ENCODE measurements at regions not wholly inside any gene's neighbourhood (a gene's known extent, or its start where the extent isn't known, plus 50 kb on each side); places are given as distances from the start of the nearest gene placed in this dataset.
"Not testable (repeated sequence)": the region's sequence is repeated elsewhere in the genome, so short reads cannot be mapped to it uniquely, and the experiment has no call there.

GRCh38 chr3:177842302-177842701 is 645.0 kb upstream of the TBL1XR1 start:
- no peak for DNase-seq (ENCODE audit: low read depth in 2 of 2)

DNA sequence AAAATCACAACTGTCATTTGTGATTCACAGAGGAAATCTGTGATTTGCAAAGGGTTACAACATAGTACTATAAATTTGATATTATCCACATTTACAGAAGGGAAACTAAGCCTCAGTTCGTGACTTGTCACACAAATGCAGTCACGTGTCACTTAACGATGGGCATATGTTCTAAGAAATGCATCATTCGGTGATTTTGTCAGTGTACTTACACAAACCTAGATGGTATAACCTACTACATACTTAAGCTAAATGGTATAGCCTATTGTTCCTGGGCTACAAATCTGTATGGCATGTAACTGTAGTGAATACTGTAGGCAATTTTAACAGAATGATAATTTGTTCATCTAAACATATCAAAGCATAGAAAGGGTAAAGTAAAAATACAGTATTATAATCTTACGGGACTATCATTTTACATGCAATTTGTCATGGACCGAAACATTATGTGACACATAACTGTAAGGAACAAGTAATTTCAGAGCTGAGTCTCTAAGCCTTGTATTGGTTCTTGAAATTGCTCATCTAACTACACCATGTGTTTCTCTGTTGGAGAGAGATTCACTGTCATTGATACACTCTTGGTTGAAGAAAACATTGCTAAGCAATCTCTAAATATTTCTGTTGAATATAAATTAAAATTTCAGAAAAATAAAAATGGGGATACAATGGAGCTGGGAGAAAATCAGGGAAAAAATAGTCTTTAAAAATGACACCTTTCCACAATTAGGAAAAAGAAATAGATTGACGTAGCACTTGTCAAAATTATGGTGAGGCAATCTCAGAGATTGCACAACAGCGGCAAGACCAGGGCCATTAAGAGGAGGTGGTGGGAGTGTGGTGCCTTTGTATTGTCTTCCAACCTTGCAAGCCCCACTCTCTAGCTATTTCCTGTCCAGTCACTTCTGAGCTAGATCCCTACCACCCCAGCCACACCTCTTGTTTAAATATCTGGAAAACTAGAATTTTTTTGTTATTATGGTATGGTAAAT is 645.8 kb upstream of the TBL1XR1 start:
- no peak for DNase-seq (ENCODE audit: low read depth in 2 of 2)

- DNase-seq (ENCODE audit: low read depth in 2 of 2), result no peak
Observed at GRCh38 chr3:177852001-177852807, 654.9 kb upstream of the TBL1XR1 start.

- DNase-seq (ENCODE audit: low read depth in 2 of 2), result no peak
Observed at GRCh38 chr3:177855021-177855420, 657.7 kb upstream of the TBL1XR1 start.

DNA sequence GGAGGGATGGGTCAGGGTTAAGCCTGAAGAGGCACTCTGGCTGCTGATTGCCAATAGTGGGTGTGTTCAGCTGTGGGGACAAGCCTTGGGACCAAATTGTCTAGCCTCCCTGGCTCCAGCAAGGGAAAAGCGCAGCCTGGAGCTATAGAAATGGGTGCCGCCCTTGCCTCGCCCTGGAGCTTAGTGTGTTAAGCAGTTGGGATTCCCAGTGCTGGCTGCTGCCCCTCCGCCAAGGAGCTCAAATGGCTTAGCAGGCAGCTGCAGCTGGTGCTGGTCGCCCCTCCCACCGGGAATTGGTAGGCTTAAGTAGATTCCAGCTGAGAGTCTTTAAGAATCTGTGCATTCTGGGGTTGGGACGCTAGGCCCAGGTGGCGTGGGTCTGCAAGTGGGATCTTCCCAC is 662.9 kb upstream of the TBL1XR1 start:
- no peak for DNase-seq (ENCODE audit: low read depth in 2 of 2)

DNA sequence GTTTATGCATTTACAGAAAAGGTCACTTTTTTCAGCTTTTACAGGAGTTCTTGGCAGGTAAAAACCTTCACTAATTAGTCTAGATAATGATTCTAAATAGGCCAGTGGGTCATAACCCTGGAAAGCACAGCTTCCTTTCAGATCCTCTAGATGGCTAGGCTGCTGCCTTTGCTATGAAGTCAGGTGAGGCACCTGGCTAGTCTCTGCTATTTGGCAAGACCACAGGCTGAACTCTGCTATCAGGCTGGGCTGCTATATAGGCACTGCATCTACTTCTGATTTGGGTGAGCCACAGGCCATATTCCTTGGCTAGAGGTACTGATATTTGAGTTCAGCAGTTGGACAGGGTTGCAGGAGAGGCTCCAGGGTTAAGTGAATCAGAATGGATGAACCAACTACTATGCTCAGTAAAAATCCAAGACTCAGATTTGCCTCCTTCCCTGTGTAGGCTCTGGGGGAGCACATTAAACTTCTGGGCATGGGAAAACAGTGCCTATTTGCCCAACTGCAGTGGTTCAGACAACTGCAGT is 665.7 kb upstream of the TBL1XR1 start:
- DNase-seq (ENCODE audit: low read depth in 2 of 2), result no peak

DNA sequence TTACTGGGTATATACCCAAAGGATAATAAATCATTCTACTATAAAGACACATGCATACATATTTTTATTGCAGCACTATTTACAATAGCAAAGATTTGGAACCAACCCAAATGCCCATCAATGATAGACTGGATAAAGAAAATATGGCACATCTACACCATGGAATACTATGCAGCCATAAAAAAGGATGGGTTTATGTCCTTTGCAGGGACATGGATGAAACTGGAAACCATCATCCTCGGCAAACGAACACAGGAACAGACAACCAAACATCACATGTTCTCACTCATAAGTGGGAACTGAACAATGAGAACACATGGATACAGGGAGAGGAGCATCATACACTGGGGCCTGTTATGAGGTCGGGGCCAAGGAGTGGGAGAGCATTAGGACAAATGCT is 665.0 kb upstream of the KCNMB2 start:
- not testable (repeated sequence) for DNase-seq (ENCODE audit: low read depth in 2 of 2)

DNA sequence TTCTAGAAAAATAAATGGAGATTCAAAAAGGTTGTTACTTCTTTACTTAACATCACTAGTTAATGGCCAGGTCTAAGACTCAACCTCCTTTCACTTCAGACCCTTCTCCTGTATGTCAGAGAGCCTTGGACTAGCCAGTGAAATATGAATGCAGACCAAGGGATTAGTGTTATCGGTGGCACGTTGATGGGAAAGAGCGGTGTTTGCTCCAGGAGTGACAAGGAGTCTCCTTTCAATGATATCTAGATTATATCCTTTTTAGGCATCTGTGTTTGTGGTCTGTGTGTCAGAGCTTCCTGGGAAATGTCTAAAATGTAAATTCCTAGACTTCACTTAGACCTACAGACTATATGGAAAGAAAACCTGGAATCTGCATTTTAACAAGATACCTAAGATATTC is 658.0 kb upstream of the KCNMB2 start:
- no peak for DNase-seq (ENCODE audit: low read depth in 2 of 2)

- DNase-seq (ENCODE audit: low read depth in 2 of 2), result no peak
Observed at GRCh38 chr3:177878957-177879356, 657.3 kb upstream of the KCNMB2 start.

DNA sequence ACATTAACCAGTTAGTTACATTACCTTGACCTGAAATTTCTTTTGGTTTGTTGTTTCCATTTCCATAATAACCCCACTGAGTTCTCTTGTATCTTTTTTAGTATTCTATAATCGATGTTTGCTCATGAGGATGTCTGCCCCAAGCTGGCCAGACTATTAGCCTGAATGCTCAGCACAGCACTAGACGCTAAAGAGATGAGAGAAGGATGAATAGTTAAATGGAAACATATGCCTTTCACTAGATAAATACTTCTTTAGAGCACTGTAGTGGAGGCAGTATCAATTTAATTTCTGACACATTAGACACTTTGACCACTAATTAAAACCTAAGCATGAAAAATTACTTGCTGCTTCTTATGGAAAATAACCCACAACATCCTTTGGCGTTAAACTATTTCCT is 654.9 kb upstream of the KCNMB2 start:
- no peak for DNase-seq (ENCODE audit: low read depth in 2 of 2)

GRCh38 chr3:177882124-177882648 is 654.0 kb upstream of the KCNMB2 start:
- no peak for DNase-seq (ENCODE audit: low read depth in 2 of 2)

- no peak for DNase-seq (ENCODE audit: low read depth in 2 of 2)
Observed at GRCh38 chr3:177883091-177883490, 653.1 kb upstream of the KCNMB2 start.

GRCh38 chr3:177883957-177884356 is 652.3 kb upstream of the KCNMB2 start:
- DNase-seq (ENCODE audit: low read depth in 2 of 2), result no peak

GRCh38 chr3:177885063-177885462 is 651.2 kb upstream of the KCNMB2 start:
- DNase-seq (ENCODE audit: low read depth in 2 of 2), result no peak

- DNase-seq (ENCODE audit: low read depth in 2 of 2), result no peak
Observed at GRCh38 chr3:177886501-177886900, 649.7 kb upstream of the KCNMB2 start.

- no peak for DNase-seq (ENCODE audit: low read depth in 2 of 2)
Observed at GRCh38 chr3:177887475-177887874, 648.8 kb upstream of the KCNMB2 start.

- no peak for DNase-seq (ENCODE audit: low read depth in 2 of 2)
Observed at GRCh38 chr3:177889161-177889560, 647.1 kb upstream of the KCNMB2 start.

GRCh38 chr3:177889652-177890358 is 646.4 kb upstream of the KCNMB2 start:
- DNase-seq (ENCODE audit: low read depth in 2 of 2), result no peak

DNA sequence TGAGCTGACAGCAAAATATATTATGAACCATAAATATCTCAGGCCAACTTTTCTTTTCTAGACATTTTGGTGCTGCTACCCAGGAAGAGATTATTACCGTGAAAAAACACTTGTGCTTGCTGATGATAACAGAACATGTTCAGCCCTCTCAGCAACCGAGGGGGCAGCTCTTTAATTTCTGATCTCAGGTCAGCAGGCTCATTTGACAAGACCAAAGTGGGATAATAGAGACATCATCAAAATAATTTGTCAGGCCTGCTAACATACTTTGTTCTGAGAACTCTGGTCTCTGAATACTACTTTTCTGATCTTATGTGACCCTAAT is 645.9 kb upstream of the KCNMB2 start:
- DNase-seq (ENCODE audit: low read depth in 2 of 2), result no peak

- DNase-seq (ENCODE audit: low read depth in 2 of 2), result not testable (repeated sequence)
Observed at GRCh38 chr3:177891569-177891968, 644.7 kb upstream of the KCNMB2 start.

DNA sequence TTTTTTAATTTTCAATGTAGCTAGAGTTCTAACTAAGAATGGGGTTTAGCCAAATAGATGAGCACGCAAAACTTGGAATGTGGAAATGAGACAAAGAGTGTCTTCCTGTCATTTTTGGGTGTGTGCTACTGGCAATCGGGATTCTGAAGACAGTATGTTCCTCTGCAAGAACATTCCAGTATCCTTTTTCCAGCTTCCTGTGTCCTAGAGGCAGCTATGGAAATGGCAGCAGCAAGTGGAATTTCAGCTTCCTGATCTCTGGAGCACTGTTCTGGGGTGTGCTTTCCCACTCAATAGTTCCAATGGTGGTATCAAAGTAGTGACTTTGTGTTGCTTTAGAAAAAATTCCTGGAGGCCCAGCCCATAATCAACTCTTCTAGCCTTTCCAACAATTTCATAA is 642.9 kb upstream of the KCNMB2 start:
- DNase-seq (ENCODE audit: low read depth in 2 of 2), result no peak

All from stimulated activated CD8-positive, alpha-beta memory T cell treated with anti-CD3 and anti-CD28 coated beads, Interleukin-15, amount 100 ng/mL, for 48 hours (primary cell).